Stimulated activated CD4-positive, alpha-beta T cell treated with anti-CD3 and anti-CD28 coated beads, Interleukin-1b, Interleukin-23, amount 100 ng/mL, for 4 hours (primary cell): ENCODE measurements at regions not wholly inside any gene's neighbourhood (a gene's known extent, or its start where the extent isn't known, plus 50 kb on each side); places are given as distances from the start of the nearest gene placed in this dataset.
"Not testable (repeated sequence)": the region's sequence is repeated elsewhere in the genome, so short reads cannot be mapped to it uniquely, and the experiment has no call there.

Experiments
- DNase-seq, 2 donors: peaks; one replicate each; pipeline ENCODE4 v3.0.0-alpha.2; 2020; ENCODE audit warnings: low read depth in 2 of 2

GRCh38 chr9:89856950-89857349 is 252.1 kb downstream of the GADD45G start:
- not testable (repeated sequence) for DNase-seq

DNA sequence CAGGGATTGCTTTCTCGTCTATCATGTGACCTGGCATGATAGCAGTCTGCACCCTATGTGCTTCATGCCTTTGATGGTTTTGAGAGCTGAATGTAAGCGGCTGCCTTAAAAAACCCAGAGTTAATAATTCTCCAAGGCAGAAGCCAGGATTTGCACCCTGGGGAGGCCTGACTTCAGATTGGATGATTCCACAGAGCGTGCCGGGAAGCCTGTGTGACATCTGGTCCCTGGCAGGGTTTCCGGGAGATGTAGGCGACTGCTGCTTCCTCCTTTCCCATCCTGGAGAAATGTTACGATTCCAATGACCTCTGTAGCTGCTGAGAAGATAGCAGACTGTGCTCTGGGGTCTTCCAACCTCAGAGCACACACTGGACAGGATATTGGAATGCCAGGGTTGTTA is 255.0 kb downstream of the GADD45G start:
- not testable (repeated sequence) for DNase-seq

DNA sequence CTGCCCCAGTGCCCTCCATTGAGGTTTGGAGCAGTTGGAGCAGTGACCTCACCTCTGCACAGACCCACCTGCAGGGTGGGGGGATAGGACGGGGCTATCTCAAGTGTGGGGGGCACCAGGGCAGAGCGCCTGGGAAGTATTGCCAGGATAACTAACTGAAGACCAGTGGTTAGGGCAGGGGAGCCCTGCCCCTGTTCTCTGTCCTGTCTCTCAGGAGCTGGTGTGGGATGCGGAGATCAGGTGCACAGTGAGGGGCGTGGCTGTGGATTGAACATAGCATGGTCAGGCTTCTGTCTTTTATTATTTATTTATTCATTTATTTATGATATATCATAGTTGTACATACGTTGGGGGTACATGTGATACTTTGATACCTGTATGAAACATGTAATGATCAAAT is 256.6 kb downstream of the GADD45G start:
- DNase-seq: not testable (repeated sequence)

DNA sequence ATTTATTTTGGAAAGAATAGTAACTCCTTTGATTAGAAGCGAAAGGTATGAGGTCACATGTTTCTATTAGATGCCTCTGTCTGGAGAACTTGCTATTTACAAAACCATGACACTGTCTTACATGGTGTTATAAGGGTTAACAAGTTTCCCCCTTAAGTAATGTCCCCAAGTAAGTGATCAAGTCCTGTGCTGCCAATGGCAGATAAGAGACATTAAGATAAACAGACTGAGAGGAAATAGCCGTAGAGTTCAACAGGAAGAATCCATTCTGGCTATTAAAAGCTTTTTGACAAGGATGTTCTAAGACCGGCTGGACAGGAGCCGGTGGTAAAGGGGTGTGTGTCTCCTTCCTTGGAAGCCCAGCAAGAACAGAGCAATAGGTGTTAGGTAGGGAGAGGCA is 257.5 kb downstream of the GADD45G start:
- no peak for DNase-seq

- no peak for DNase-seq
These were observed 258.3 kb downstream of the GADD45G start for GRCh38 chr9:89863141-89863540.

DNA sequence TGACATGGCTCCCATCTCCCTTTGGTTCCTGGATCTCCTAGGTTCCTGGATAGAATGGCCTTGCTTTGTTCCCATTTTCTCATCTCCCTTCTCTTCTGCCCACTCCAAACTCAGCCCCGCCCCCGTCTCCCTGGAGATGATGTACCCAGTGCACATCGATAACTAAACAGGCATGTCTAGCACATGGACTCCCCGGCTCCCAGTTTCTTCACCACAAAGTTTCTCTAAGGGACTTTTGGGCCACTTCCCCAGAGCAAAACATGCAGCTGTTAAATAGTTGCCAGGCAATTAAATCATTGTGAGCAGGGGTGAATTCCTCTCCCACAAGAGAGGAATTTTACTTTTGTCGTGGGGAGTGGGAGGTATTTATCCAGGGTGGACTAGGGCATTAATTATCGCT is 259.0 kb downstream of the GADD45G start:
- no peak for DNase-seq

DNA sequence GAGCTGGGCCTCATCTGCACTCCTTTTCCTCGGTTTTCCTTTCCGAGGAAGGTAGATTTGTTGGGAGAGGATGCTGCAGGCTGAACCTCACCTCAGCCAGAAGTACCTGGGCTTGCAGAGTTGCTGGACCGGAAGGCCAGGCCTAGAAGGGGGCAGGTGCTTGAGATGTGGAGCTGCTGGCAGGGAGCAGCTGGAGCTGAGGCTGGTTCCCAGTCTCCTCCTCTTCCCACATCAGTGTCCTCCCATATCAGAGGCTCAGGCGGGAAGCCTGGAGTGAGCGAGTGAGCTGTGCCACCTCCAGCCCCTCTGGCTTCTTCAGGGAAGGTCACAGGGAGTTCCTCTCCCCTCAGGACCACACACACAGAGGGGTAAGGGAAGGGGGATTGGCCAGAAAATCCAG is 259.4 kb downstream of the GADD45G start:
- no peak for DNase-seq

- no peak for DNase-seq
These were observed 259.9 kb downstream of the GADD45G start for GRCh38 chr9:89864731-89865130.

DNA sequence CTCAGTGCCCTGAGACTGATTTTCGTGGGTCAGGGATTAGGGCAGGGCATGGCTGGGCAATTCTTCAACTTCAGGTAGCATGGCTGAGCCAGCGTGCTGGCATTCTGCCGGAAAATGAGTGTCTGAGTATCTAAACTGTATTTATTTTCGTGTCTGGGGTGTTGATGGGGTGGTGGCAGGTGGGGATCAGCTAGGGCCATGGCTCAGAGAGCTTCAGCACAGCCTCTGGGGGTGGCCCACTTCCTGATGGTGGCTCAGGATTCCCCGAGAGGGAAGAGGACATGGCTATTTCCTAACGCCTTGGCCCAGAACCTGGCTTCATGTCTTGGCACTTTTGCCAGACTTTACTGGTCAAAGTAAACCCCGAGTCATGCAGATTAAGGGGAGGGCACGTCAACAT is 260.5 kb downstream of the GADD45G start:
- no peak for DNase-seq

- DNase-seq: no peak
These were observed 261.2 kb downstream of the GADD45G start for GRCh38 chr9:89865981-89866380.

DNA sequence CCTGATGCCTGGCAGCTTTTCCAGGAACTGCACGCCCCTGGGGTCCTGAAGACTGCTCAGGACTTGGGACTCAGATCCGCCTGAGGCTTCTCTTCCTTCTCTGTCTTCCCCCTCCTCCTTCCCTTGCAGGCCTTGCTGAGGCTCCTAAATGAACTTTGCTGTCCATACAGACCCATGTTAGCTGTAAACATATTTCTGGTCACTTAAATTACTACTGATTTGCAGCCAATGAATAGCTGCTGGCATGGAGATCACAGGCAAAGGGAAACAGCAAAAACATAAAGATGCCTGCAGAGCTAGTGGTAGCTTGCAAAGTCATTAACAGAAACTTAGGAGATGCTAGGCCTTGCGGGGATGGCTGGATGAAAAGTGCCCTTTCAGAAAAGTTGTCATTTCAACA is 261.9 kb downstream of the GADD45G start:
- no peak for DNase-seq

- no peak for DNase-seq
These were observed 263.3 kb downstream of the GADD45G start for GRCh38 chr9:89868100-89868499.

GRCh38 chr9:89869793-89870580 is 265.2 kb downstream of the GADD45G start:
- no peak for DNase-seq

GRCh38 chr9:89871871-89872331 is 267.1 kb downstream of the GADD45G start:
- DNase-seq: no peak

GRCh38 chr9:89872426-89872912 is 267.7 kb downstream of the GADD45G start:
- no peak for DNase-seq

- DNase-seq: no peak
These were observed 268.3 kb downstream of the GADD45G start for GRCh38 chr9:89872913-89873707.

GRCh38 chr9:89873801-89874200 is 269.0 kb downstream of the GADD45G start:
- no peak for DNase-seq

DNA sequence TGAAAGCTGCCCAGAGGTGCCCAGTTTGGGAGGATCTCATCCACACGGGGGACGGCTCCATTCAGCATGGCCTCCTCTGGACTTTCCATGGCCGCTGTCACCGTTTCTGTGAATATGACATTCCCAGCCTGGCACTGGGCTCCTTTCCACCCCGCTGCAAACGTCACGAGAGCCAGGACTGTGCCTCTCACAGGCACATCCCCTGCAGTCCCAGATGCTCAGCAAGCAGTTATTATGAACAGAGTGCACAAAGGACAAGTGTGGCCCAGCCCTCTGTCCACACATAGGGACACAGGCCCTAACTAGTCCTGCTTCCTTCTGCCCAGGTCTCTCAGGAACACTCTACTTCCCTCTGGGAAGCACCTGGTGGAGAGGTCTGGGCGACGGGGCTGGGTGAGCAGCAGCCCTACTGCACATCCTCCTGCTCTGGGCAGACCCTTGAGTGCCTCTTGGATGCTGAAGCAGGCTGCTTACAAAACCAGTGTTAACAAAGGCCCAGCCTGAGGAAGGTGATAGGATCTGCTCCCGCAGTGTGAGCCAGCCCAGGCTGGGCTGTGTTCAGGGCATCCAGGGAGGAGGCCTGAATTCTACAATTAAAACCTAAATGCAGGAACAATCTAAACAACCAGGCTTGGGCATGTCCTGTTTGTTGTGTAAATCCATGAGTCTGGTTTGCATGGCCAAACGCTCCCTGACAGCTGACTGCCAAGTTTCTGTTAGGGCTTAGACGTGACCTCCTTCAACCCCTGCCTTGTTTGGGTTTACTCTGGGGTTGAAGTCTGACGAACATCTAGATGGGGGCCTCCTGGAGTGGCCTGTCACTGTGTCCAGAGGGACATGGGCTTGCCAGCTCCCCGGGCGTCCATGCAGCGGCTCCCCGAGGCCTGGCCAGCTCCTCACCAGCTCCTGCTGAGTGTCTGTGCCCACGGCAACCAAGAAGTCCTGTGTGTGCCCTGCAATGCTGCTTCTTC is 269.8 kb downstream of the GADD45G start:
- DNase-seq: no peak

DNA sequence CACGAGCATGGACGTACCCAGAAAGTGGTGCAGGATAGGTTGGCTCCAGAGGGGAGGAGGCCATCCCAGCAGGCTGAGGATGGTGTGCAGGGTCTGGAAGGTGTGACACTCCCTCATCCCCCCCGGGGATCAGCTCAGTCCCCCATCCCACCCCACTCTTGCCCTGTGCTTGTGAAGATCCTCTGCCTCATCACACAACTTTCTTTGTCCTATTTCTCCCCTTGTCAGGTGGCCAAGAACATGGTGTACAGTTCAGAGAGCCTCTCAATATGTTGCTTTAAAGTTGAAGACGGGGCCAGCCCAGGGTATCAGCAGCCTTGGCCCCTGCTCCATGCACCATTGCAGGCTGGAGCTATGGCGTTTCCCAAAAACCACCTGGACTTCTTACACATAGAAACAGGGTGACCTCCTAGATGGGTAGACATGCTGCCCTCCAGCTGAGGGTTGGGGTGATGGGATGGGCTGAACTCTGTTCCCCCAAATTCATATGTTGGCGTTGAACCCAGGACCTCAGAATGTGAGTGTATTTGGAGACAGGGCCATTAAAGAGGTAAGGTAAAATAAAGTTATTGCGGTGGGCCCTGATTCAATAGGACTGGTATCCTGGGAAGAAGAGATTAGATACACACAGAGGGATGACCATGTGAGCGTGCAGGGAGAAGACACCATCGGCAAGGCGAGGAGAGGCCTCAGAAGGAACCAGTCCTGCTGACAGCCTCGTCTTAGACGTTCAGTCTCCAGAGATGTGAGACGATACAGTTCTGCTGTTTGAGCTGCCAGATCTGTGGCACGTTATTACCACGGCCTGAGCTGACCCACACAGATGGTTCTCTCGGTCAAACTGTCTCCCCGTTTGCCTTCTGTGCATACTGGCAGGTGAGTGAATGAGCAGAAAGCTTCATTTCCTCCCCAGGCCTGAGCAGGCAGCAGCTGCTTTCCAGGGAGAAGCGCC is 272.5 kb downstream of the GADD45G start:
- no peak for DNase-seq

DNA sequence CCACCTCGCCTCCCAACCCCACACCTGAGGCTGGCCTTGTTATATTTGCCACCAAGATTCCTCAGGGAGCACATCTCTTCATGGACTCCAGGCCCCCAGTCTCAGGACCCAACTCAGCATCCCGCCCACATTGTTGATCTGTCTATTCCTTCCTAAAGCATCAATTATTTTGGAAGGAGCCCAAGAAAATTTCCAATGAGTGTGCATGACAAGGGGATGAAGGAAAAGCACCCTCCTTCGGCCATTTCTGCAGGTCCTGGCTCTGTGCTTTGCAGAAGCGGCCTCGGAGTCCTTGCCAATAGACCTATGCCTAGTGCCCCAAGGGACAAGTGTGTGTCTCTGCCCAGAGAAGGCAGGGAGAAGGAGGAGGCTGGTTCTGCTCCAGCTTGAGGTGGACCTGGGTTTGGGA is 273.2 kb downstream of the GADD45G start:
- DNase-seq: no peak

DNA sequence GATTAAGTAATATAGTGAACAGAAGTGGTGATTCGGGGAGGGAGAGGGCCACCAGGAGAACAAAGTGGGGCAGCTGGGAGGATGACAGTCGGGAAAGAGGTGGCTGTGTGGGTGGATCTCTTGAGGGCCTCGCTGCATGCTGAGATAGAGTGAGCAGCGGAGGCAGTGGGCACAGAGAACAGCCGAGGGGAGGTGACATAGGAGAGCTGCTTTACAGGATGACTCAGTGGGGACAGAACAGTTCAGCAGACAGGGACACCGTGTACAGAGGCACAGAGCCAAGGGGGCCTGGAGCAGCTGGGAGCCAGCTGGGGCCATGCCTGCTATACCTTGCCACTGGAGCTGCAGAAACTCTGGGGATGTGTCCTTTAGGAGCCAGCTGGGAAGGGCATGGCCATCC is 273.9 kb downstream of the GADD45G start:
- no peak for DNase-seq
